K562 (cell line): ENCODE measurements at regions not wholly inside any gene's neighbourhood (a gene's known extent, or its start where the extent isn't known, plus 50 kb on each side); places are given as distances from the start of the nearest gene placed in this dataset.

Experiments
- ATAC-seq: fragments of 200-7000 bp; cut with Tn5 transposase; 3 replicates; pipeline ENCODE4 v1.9.1; 2020; ENCODE audit warnings: moderate library complexity
- BruUV-seq: library from RNA; stranded (reverse); fragments of 400-500 nt; replicated peaks from 2 replicates; lab custom pipeline; 2021; lab: Mats Ljungman, UMichigan
- CTCF ChIA-PET: fragments of 300-600 bp; formaldehyde crosslinking; extraction: SDS; loops from one replicate; lab custom pipeline; 2021; ENCODE audit warnings: low intra/inter-chr PET ratio; lab: Yijun Ruan, JAX
- POLR2A ChIA-PET: fragments of 300-600, 350-650 bp; sonication (Branson Sonifier 250); formaldehyde crosslinking; extraction: SDS; loops from one replicate; lab custom pipeline; 2021; ENCODE audit warnings: antibody characterized with exemption, inconsistent platforms; lab: Yijun Ruan, JAX
- DNase-seq, 4 experiments: peaks; one replicate each; pipeline versions ENCODE4 v3.0.0 to v3.0.0-alpha.2; 2011 to 2018; ENCODE audit warnings: low spot score in 3 of 4, mixed read lengths in 3 of 4; ENCODE audit errors: extremely low read depth in 1 of 4
- FAIRE-seq: peaks from 2 replicates; lab custom pipeline; 2011; peaks lifted over from hg19 to GRCh38; lab: Jason Lieb, UNC
- H2AFZ ChIP-seq: 2 replicates; pipeline ENCODE4 v1.6.0; 2011; ENCODE audit warnings: low read depth, low read length, control low read depth, inconsistent platforms
- H3K27ac ChIP-seq: fragments of 200-600 bp; 3 replicates; pipeline ENCODE4 v1.8.0; 2011; ENCODE audit warnings: low read depth, mild to moderate bottlenecking, control low read depth, inconsistent platforms, low read length, moderate library complexity, mixed read lengths; ENCODE audit errors: extremely low read depth
- H3K27me3 ChIP-seq, 2 experiments: fragments of 300-600 bp in 1 of 2; 2 replicates in 1 of 2; 3 replicates in 1 of 2; pipeline versions ENCODE4 v1.6.0 to v1.8.0; 2011; ENCODE audit warnings: inconsistent platforms in 2 of 2, low read length in 2 of 2, mild to moderate bottlenecking in 1 of 2, mixed read lengths in 1 of 2, moderate library complexity in 1 of 2; ENCODE audit not compliant: control insufficient read depth in 2 of 2, insufficient read depth in 2 of 2
- H3K36me3 ChIP-seq: fragments of 300-600 bp; 3 replicates; pipeline ENCODE4 v1.8.0; 2011; ENCODE audit warnings: mild to moderate bottlenecking, low read length, inconsistent platforms; ENCODE audit not compliant: control insufficient read depth, insufficient read depth
- H3K4me1 ChIP-seq, 2 experiments: fragments of 200-600 bp in 1 of 2; replicated peaks in 1 of 2; 2 replicates in 1 of 2; 3 replicates in 1 of 2; pipeline versions ENCODE4 v1.5.1 to v1.8.0; 2011; ENCODE audit warnings: inconsistent platforms in 2 of 2, low read length in 2 of 2, mild to moderate bottlenecking in 1 of 2, mixed read lengths in 1 of 2, moderate library complexity in 1 of 2; ENCODE audit not compliant: control insufficient read depth in 2 of 2, insufficient read depth in 2 of 2
- H3K4me2 ChIP-seq: 2 replicates; pipeline ENCODE4 v1.6.1; 2011; ENCODE audit warnings: low read length, control low read depth, inconsistent platforms, mixed read lengths; ENCODE audit not compliant: insufficient read depth
- H3K4me3 ChIP-seq: fragments of 200-600 bp; sonication (generic), shearing (Covaris generic); 2 replicates; pipeline ENCODE4 v1.5.1; 2016; ENCODE audit warnings: control low read depth, inconsistent platforms
- H3K79me2 ChIP-seq: fragments of 200-600 bp; 3 replicates; pipeline ENCODE4 v1.8.0; 2011; ENCODE audit warnings: low read length, inconsistent platforms; ENCODE audit not compliant: control insufficient read depth, insufficient read depth
- H3K9ac ChIP-seq, 2 experiments: 2 replicates each; pipeline versions ENCODE4 v1.6.0 to v1.6.1; 2011; ENCODE audit warnings: low read depth in 2 of 2, low read length in 2 of 2, control low read depth in 1 of 2, inconsistent platforms in 1 of 2, mild to moderate bottlenecking in 1 of 2, mixed read lengths in 1 of 2; ENCODE audit not compliant: insufficient read depth in 1 of 2
- H3K9me1 ChIP-seq: one replicate; pipeline ENCODE4 v1.6.0; 2011; ENCODE audit warnings: inconsistent platforms, mild to moderate bottlenecking, low read length, moderate library complexity; ENCODE audit not compliant: control insufficient read depth, insufficient read depth
- H3K9me3 ChIP-seq: replicated peaks from 2 replicates; pipeline ENCODE4 v1.5.1; 2011; ENCODE audit warnings: low read depth, low read length, inconsistent platforms; ENCODE audit not compliant: control insufficient read depth, insufficient read depth
- H4K20me1 ChIP-seq: replicated peaks from 2 replicates; pipeline ENCODE4 v1.6.1; 2011; ENCODE audit warnings: low read length, inconsistent platforms, mixed read lengths; ENCODE audit not compliant: control insufficient read depth, insufficient read depth
- HMGN3 ChIP-seq: IDR thresholded peaks from 2 replicates; pipeline ENCODE4 v1.6.1; 2011; ENCODE audit warnings: borderline replicate concordance, low read depth, mild to moderate bottlenecking, mixed read lengths, low read length; ENCODE audit not compliant: insufficient read length; ENCODE audit errors: extremely low read depth
- MYC ChIP-seq, 2 experiments: fragments of 250-450 bp in 1 of 2; sonication (Bioruptor Pico) in 1 of 2; IDR thresholded peaks; 2 replicates each; pipeline versions ENCODE4 v1.5.1 to v1.6.1; 2012 to 2021; ENCODE audit warnings: low read depth in 2 of 2, borderline replicate concordance in 1 of 2, improper control_type of control experiment in 1 of 2, low read length in 1 of 2, mild to moderate bottlenecking in 1 of 2, moderate library complexity in 1 of 2
- NCOR1 ChIP-seq: fragments of 450-650 bp; IDR thresholded peaks from 2 replicates; pipeline ENCODE4 v1.6.1; 2016; ENCODE audit warnings: mild to moderate bottlenecking, moderate library complexity
- NR3C1 ChIP-seq: sonication (generic); formaldehyde crosslinking; IDR thresholded peaks from 2 replicates; pipeline ENCODE4 v1.8.1; 2022; ENCODE audit warnings: missing genetic modification reagents
- SMAD3 ChIP-seq: fragments of 450-650 bp; formaldehyde crosslinking; conservative IDR thresholded peaks from 2 replicates; pipeline ENCODE4 v1.4.0; 2020; ENCODE audit warnings: mild to moderate bottlenecking
- ZNF324 ChIP-seq: fragments of 250-450 bp; sonication (Bioruptor Pico); IDR thresholded peaks from 2 replicates; pipeline ENCODE4 v1.4.0; 2020; ENCODE audit warnings: mild to moderate bottlenecking
- WGBS: fragments of 100-300 bp; shearing (Covaris generic); methylation state at CpG from one replicate; pipeline ENCODE4 v1.1.6; 2016; ENCODE audit warnings: low coverage, mixed read lengths; ENCODE audit not compliant: insufficient coverage; ENCODE audit errors: missing lambda C conversion rate; 5-methylcytosine and 5-hydroxymethylcytosine counted together
- in situ Hi-C: fragments of 300-500 bp; cut with MboI; formaldehyde crosslinking; loops from 4 replicates; pipeline ENCODE4 v1.15.0; 2018; ENCODE audit warnings: inconsistent platforms, mixed read lengths
- intact Hi-C: fragments of 100-400 bp; cut with micrococcal nuclease; formaldehyde crosslinking; loops from 2 replicates; pipeline ENCODE4 v1.14.2; 2022
- TF ChIP-seq, protein P1 (sequence below), 2 experiments: fragments of 450-650 bp in 1 of 2; sonication (generic) in 1 of 2; formaldehyde crosslinking; conservative IDR thresholded peaks; 2 replicates each; pipeline versions ENCODE4 v1.4.0 to v1.8.1; 2020 to 2022; ENCODE audit warnings: mild to moderate bottlenecking in 1 of 2, missing genetic modification reagents in 1 of 2
- TF ChIP-seq, protein P2 (sequence below), 2 experiments: fragments of 450-650 bp; IDR thresholded peaks; 2 replicates each; pipeline ENCODE4 v1.6.1; 2016
- TF ChIP-seq, protein P3 (sequence below): fragments of 250-450 bp; sonication (Bioruptor Pico); IDR thresholded peaks from 2 replicates; pipeline ENCODE4 v1.4.0; 2020; ENCODE audit warnings: mild to moderate bottlenecking

GRCh38 chr13:19052180-19052579, 129.4 kb downstream of the TUBA3C start:
- Histone ChIP-seq H3K4me1 (no peaks in the 10 kb centered on the region), H3K9me1 (no peaks in the 10 kb centered on the region), H3K9me3 (no peaks in the 10 kb centered on the region), H3K4me2 (no peak overlapping the region), H4K20me1 (no peaks in the 10 kb centered on the region), H3K27ac (no peak overlapping the region), H3K9ac (no peak overlapping the region), H3K4me3 (no peak overlapping the region), H3K36me3 (no peaks in the 10 kb centered on the region), H2AFZ (no peak overlapping the region), H3K79me2 (no peaks in the 10 kb centered on the region), H3K27me3 (peaks cover 0 to 10% of the 10 kb centered on the region in 2 experiments; a peak in 2 of 5 replicates)
- 11% methylated on average over 6 of the region's 6 CpGs for WGBS
- no peak for ATAC-seq
- DNase-seq: no peak
- in situ Hi-C loops (no loop called here), intact Hi-C loops (no loop called here)
- no TSS peak for BruUV-seq
- no peak for FAIRE-seq
- POLR2A ChIA-PET: no interaction called here
- TF ChIP-seq NCOR1 (no peak), NR3C1 (CRISPR knock-in tag) (no peak), HMGN3 (no peak), MYC (IDR thresholded peaks at IDR 0.05; ENCODE audit: low read depth, low read length) (no peak), MYC (CRISPR knock-in tag; IDR thresholded peaks at IDR 0.05; ENCODE audit: borderline replicate concordance, low read depth) (no peak), ZNF324 (CRISPR knock-in tag) (no peak), SMAD3 (CRISPR knock-in tag) (no peak)
- TF ChIP-seq, protein P1, sequence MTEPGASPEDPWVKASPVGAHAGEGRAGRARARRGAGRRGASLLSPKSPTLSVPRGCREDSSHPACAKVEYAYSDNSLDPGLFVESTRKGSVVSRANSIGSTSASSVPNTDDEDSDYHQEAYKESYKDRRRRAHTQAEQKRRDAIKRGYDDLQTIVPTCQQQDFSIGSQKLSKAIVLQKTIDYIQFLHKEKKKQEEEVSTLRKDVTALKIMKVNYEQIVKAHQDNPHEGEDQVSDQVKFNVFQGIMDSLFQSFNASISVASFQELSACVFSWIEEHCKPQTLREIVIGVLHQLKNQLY (CRISPR knock-in tag; conservative IDR thresholded peaks at IDR 0.05): no peak
- TF ChIP-seq, protein P2, sequence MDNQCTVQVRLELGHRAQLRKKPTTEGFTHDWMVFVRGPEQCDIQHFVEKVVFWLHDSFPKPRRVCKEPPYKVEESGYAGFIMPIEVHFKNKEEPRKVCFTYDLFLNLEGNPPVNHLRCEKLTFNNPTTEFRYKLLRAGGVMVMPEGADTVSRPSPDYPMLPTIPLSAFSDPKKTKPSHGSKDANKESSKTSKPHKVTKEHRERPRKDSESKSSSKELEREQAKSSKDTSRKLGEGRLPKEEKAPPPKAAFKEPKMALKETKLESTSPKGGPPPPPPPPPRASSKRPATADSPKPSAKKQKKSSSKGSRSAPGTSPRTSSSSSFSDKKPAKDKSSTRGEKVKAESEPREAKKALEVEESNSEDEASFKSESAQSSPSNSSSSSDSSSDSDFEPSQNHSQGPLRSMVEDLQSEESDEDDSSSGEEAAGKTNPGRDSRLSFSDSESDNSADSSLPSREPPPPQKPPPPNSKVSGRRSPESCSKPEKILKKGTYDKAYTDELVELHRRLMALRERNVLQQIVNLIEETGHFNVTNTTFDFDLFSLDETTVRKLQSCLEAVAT (IDR thresholded peaks at IDR 0.05): no peak
- TF ChIP-seq, protein P3, sequence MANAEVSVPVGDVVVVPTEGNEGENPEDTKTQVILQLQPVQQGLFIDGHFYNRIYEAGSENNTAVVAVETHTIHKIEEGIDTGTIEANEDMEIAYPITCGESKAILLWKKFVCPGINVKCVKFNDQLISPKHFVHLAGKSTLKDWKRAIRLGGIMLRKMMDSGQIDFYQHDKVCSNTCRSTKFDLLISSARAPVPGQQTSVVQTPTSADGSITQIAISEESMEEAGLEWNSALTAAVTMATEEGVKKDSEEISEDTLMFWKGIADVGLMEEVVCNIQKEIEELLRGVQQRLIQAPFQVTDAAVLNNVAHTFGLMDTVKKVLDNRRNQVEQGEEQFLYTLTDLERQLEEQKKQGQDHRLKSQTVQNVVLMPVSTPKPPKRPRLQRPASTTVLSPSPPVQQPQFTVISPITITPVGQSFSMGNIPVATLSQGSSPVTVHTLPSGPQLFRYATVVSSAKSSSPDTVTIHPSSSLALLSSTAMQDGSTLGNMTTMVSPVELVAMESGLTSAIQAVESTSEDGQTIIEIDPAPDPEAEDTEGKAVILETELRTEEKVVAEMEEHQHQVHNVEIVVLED: no peak
- CTCF ChIA-PET: no interaction called here
